Endothelial cell of umbilical vein (primary cell): ENCODE measurements at regions not wholly inside any gene's neighbourhood (a gene's known extent, or its start where the extent isn't known, plus 50 kb on each side); places are given as distances from the start of the nearest gene placed in this dataset.
"Not testable (repeated sequence)": the region's sequence is repeated elsewhere in the genome, so short reads cannot be mapped to it uniquely, and the experiment has no call there.

Experiments used
- BruUV-seq: library from RNA; stranded (reverse); fragments of 400-500 nt; replicated peaks from 2 replicates; lab custom pipeline; 2021; lab: Mats Ljungman, UMichigan
- CTCF ChIA-PET: fragments of 300-600, 350-600 bp; sonication (Branson Sonifier 250); formaldehyde crosslinking; loops from one replicate; lab custom pipeline; 2021; ENCODE audit warnings: antibody characterized with exemption, inconsistent platforms; lab: Charles Lee
- POLR2A ChIA-PET: fragments of 300-600, 350-600 bp; sonication (Branson Sonifier 250); formaldehyde crosslinking; loops from one replicate; lab custom pipeline; 2021; ENCODE audit warnings: antibody characterized with exemption, inconsistent platforms; lab: Charles Lee
- DNase-seq: peaks from one replicate; pipeline ENCODE4 v3.0.0-alpha.2; 2011; ENCODE audit warnings: low read depth, low spot score
- FAIRE-seq: peaks from 2 replicates; lab custom pipeline; 2011; peaks lifted over from hg19 to GRCh38; lab: Jason Lieb, UNC
- H2AFZ ChIP-seq: 2 replicates; pipeline ENCODE4 v1.6.0; 2012; ENCODE audit warnings: low read depth, low read length, control low read depth, inconsistent platforms
- H3K27ac ChIP-seq: 2 replicates; pipeline ENCODE4 v1.5.1; 2011; ENCODE audit warnings: low read depth, mild to moderate bottlenecking, control low read depth, low read length, moderate library complexity; ENCODE audit not compliant: insufficient read depth
- H3K27me3 ChIP-seq, 2 experiments: 2 replicates each; pipeline versions ENCODE4 v1.6.0 to v1.6.1; 2011; ENCODE audit warnings: low read length in 2 of 2, mixed read lengths in 1 of 2; ENCODE audit not compliant: control insufficient read depth in 2 of 2, insufficient read depth in 2 of 2
- H3K36me3 ChIP-seq, 2 experiments: 2 replicates in 1 of 2; 3 replicates in 1 of 2; pipeline ENCODE4 v1.5.1; 2011; ENCODE audit warnings: low read length in 2 of 2, mild to moderate bottlenecking in 1 of 2, moderate library complexity in 1 of 2; ENCODE audit not compliant: control insufficient read depth in 2 of 2, insufficient read depth in 2 of 2; ENCODE audit errors: extremely low read depth in 1 of 2
- H3K4me1 ChIP-seq: 3 replicates; pipeline ENCODE4 v1.5.1; 2011; ENCODE audit warnings: mild to moderate bottlenecking, low read length; ENCODE audit not compliant: control insufficient read depth, insufficient read depth; ENCODE audit errors: extremely low read depth
- H3K4me2 ChIP-seq: 2 replicates; pipeline ENCODE4 v1.6.1; 2011; ENCODE audit warnings: low read length, control low read depth, mixed read lengths; ENCODE audit not compliant: insufficient read depth
- H3K4me3 ChIP-seq, 3 experiments: fragments of 200-600 bp in 1 of 3; sonication (generic), shearing (Covaris generic) in 1 of 3; replicated peaks in 1 of 3; 2 replicates each; pipeline ENCODE4 v1.5.1; 2011 to 2016; ENCODE audit warnings: control low read depth in 3 of 3, low read length in 3 of 3, mild to moderate bottlenecking in 2 of 3, inconsistent platforms in 1 of 3, low read depth in 1 of 3, moderate library complexity in 1 of 3; ENCODE audit not compliant: insufficient read depth in 1 of 3
- H3K79me2 ChIP-seq: 2 replicates; pipeline ENCODE4 v1.6.0; 2012; ENCODE audit warnings: low read length, inconsistent platforms; ENCODE audit not compliant: control insufficient read depth, insufficient read depth
- H3K9ac ChIP-seq: replicated peaks from 2 replicates; pipeline ENCODE3; 2011; ENCODE audit warnings: low read length, control low read depth; ENCODE audit not compliant: insufficient read depth; ENCODE audit errors: extremely low read depth
- H3K9me1 ChIP-seq: replicated peaks from 3 replicates; pipeline ENCODE4 v1.6.0; 2011; ENCODE audit warnings: mild to moderate bottlenecking, low read length; ENCODE audit not compliant: control insufficient read depth, insufficient read depth; ENCODE audit errors: extremely low read depth
- H3K9me3 ChIP-seq: replicated peaks from 2 replicates; pipeline ENCODE4 v1.5.1; 2012; ENCODE audit warnings: low read length, inconsistent platforms; ENCODE audit not compliant: control insufficient read depth, insufficient read depth
- H4K20me1 ChIP-seq: replicated peaks from 2 replicates; pipeline ENCODE3; 2011; ENCODE audit warnings: mild to moderate bottlenecking, low read length; ENCODE audit not compliant: control insufficient read depth, insufficient read depth; ENCODE audit errors: extremely low read depth
- EZH2 ChIP-seq: IDR thresholded peaks from 2 replicates; pipeline ENCODE4 v1.6.1; 2012; ENCODE audit warnings: borderline replicate concordance, low read depth, mild to moderate bottlenecking, moderate library complexity, low read length, inconsistent platforms; ENCODE audit not compliant: severe bottlenecking
- FOS ChIP-seq: IDR thresholded peaks from 2 replicates; pipeline ENCODE4 v1.6.1; 2011; ENCODE audit warnings: mild to moderate bottlenecking, low read length, moderate library complexity, borderline replicate concordance; ENCODE audit not compliant: insufficient read depth
- GATA2 ChIP-seq: IDR thresholded peaks from 2 replicates; pipeline ENCODE4 v1.7.0; 2011; ENCODE audit warnings: low read depth, mild to moderate bottlenecking, moderate library complexity, mixed read lengths, low read length; ENCODE audit not compliant: insufficient read length, insufficient read depth
- JUN ChIP-seq: IDR thresholded peaks from 2 replicates; pipeline ENCODE4 v1.6.1; 2011; ENCODE audit warnings: borderline replicate concordance, low read depth; ENCODE audit not compliant: insufficient read length, insufficient read depth
- MYC ChIP-seq: IDR thresholded peaks from one replicate; pipeline ENCODE4 v1.6.1; 2011; ENCODE audit warnings: mild to moderate bottlenecking, low read depth, low read length
- POLR2A ChIP-seq: IDR thresholded peaks from 2 replicates; pipeline ENCODE4 v1.6.1; 2012; ENCODE audit warnings: low read depth, mild to moderate bottlenecking, control low read depth, low read length
- POLR2AphosphoS5 ChIP-seq: IDR thresholded peaks from 2 replicates; pipeline ENCODE4 v1.6.1; 2012; ENCODE audit warnings: low read depth, mild to moderate bottlenecking, control low read depth, low read length, moderate library complexity; ENCODE audit not compliant: insufficient read depth
- dilution Hi-C: fragments of 300-500 bp; cut with MboI; formaldehyde crosslinking; loops from one replicate; pipeline ENCODE4 v1.15.0; 2019; ENCODE audit warnings: low sequenced_read_pairs; ENCODE audit not compliant: extremely low pct_ligation_motif_present
- intact Hi-C: fragments of 100-400 bp; cut with micrococcal nuclease; formaldehyde crosslinking; loops from one replicate; pipeline ENCODE4 v1.10.0; 2022
- TF ChIP-seq, protein P1 (sequence below), 2 donors: IDR thresholded peaks; 1 replicate in 1 of 2; 2 replicates in 1 of 2; pipeline ENCODE4 v1.5.1; 2011; ENCODE audit warnings: low read length in 2 of 2, mild to moderate bottlenecking in 2 of 2, moderate library complexity in 2 of 2, control low read depth in 1 of 2, inconsistent platforms in 1 of 2, low read depth in 1 of 2; ENCODE audit not compliant: insufficient read depth in 1 of 2; ENCODE audit errors: extremely low read depth in 1 of 2
- TF ChIP-seq, protein P2 (sequence below): IDR thresholded peaks from 2 replicates; pipeline ENCODE4 v1.6.1; 2011; ENCODE audit not compliant: insufficient read depth, insufficient read length

DNA sequence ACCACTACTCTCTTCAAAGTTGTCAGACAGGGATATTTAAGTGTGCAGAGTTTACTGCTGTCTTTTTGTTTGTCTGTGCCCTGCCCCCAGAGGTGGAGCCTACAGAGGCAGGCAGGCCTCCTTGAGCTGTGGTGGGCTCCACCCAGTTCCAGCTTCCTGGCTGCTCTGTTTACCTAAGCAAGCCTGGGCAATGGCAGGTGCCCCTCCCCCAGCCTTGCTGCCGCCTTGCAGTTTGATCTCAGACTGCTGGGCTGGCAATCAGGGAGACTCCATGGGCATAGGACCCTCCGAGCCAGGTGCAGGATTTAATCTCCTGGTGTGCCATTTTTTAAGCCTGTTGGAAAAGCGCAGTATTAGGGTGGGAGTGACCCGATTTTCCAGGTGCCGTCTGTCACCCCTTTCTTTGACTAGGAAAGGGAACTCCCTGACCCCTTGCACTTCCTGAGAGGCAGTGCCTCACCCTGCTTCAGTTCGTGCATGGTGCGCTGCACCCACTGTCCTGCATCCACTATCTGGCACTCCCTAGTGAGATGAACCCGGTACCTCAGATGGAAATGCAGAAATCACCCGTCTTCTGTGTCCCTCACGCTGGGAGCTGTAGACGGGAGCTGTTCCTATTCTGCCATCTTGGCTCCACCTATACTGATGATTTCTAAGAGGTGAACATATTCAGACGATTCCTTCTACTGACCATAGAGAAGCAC lies 167.6 kb downstream of the CXXC4 start:
- H3K9me3 ChIP-seq, POLR2A ChIA-PET, H3K4me2 ChIP-seq, H4K20me1 ChIP-seq, CTCF ChIA-PET, H3K27me3 ChIP-seq, intact Hi-C loops, BruUV-seq, H2AFZ ChIP-seq, H3K4me3 ChIP-seq, H3K9ac ChIP-seq, dilution Hi-C loops, FAIRE-seq, H3K27ac ChIP-seq, H3K79me2 ChIP-seq, H3K36me3 ChIP-seq, DNase-seq, H3K9me1 ChIP-seq, H3K4me1 ChIP-seq: not testable (repeated sequence)

DNA sequence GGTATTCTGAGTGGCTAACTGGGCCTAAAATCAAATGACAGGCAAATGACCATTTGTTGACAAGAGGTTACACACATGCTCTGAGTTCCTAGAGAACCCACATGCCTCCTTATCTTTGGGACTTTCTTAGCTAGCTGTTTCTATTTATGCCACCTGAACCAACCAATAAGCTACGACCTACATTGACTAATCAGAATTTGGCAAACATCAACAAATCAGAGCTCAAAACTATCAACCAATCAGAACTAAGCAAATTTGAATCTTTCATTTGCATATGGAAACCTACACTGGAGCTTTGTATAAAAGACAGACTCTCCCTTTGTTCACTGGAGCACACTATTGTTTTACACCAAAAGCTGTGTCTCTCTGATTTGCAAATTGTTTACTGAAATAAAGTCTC lies 192.0 kb downstream of the CXXC4 start:
- CTCF ChIA-PET: interaction anchor here (1.1 kb wide), 1 partner anchor 9 kb away, joined by 4 read pairs; no protein-coding TSS in a partner anchor
- H2AFZ ChIP-seq: no peak overlapping the region
- dilution Hi-C loops (no loop called here), intact Hi-C loops (no loop called here)
- TF ChIP-seq JUN (no peak), MYC (no peak), FOS (no peak), POLR2AphosphoS5 (no peak), EZH2 (no peak), POLR2A (no peak), GATA2 (no peak)
- TF ChIP-seq, protein P1, sequence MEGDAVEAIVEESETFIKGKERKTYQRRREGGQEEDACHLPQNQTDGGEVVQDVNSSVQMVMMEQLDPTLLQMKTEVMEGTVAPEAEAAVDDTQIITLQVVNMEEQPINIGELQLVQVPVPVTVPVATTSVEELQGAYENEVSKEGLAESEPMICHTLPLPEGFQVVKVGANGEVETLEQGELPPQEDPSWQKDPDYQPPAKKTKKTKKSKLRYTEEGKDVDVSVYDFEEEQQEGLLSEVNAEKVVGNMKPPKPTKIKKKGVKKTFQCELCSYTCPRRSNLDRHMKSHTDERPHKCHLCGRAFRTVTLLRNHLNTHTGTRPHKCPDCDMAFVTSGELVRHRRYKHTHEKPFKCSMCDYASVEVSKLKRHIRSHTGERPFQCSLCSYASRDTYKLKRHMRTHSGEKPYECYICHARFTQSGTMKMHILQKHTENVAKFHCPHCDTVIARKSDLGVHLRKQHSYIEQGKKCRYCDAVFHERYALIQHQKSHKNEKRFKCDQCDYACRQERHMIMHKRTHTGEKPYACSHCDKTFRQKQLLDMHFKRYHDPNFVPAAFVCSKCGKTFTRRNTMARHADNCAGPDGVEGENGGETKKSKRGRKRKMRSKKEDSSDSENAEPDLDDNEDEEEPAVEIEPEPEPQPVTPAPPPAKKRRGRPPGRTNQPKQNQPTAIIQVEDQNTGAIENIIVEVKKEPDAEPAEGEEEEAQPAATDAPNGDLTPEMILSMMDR (IDR thresholded peaks at IDR 0.05; ENCODE audit: extremely low read depth in 1 of 2, insufficient read depth in 1 of 2, low read depth in 1 of 2, low read length in 2 of 2): no peak
- TF ChIP-seq, protein P2, sequence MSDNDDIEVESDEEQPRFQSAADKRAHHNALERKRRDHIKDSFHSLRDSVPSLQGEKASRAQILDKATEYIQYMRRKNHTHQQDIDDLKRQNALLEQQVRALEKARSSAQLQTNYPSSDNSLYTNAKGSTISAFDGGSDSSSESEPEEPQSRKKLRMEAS: no peak
- H3K4me2 ChIP-seq: no peak overlapping the region
- FAIRE-seq (no peak), DNase-seq (no peak)
- H3K9me3 ChIP-seq: no peaks in the 10 kb centered on the region
- H3K27me3 ChIP-seq: no peaks in the 10 kb centered on the region
- BruUV-seq: no TSS peak
- H4K20me1 ChIP-seq: no peaks in the 10 kb centered on the region
- H3K27ac ChIP-seq: no peak overlapping the region
- H3K36me3 ChIP-seq: no peaks in the 10 kb centered on the region
- no peaks in the 10 kb centered on the region for H3K9me1 ChIP-seq
- no peak overlapping the region for H3K9ac ChIP-seq
- POLR2A ChIA-PET: no interaction called here
- no peaks in the 10 kb centered on the region for H3K79me2 ChIP-seq
- H3K4me3 ChIP-seq: no peak overlapping the region
- no peaks in the 10 kb centered on the region for H3K4me1 ChIP-seq
